Colon (tissue), 2 donors: ENCODE measurements at regions not wholly inside any gene's neighbourhood (a gene's known extent, or its start where the extent isn't known, plus 50 kb on each side); places are given as distances from the start of the nearest gene placed in this dataset.

Experiments
- FAIRE-seq: peaks from 2 replicates; lab custom pipeline; 2012; peaks lifted over from hg19 to GRCh38; lab: Jason Lieb, UNC
- donor health status: control.
- donor health status: control.

- no peak for FAIRE-seq
These were observed 128.6 kb upstream of the PWP1 start for GRCh38 chr12:107557026-107557425.

GRCh38 chr12:107557589-107558100 is 128.0 kb upstream of the PWP1 start:
- no peak for FAIRE-seq

GRCh38 chr12:107558141-107558815 is 127.3 kb upstream of the PWP1 start:
- no peak for FAIRE-seq

DNA sequence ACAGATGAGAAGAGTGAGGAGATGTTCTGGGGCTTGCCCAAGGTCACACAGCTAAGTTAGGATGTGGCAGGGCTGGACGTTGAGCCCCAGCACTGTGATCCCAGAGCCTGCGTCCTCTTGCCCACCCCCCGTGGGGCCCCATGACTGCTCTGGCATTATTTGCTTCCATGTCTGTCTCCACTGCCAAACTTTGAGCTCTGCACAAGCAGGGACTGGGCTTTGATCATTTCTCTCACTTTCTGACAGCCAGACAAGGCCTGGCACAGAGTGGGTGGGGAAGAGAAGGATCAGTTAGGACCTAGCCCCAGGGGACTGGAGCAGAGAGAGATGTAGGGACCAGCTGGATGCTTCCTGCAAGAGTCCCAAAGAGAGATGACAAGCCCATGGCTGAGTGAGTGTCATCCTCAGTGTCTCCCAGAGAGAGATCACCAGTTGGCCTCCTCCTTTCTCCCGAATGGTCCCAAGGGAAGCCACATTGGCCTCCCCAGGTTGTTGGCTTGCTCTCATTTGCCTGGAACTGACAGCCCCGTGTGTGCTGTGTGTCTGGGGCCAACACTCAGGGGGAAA is 126.7 kb upstream of the PWP1 start:
- FAIRE-seq: no peak

- no peak for FAIRE-seq
These were observed 125.3 kb upstream of the PWP1 start for GRCh38 chr12:107560165-107560898.

DNA sequence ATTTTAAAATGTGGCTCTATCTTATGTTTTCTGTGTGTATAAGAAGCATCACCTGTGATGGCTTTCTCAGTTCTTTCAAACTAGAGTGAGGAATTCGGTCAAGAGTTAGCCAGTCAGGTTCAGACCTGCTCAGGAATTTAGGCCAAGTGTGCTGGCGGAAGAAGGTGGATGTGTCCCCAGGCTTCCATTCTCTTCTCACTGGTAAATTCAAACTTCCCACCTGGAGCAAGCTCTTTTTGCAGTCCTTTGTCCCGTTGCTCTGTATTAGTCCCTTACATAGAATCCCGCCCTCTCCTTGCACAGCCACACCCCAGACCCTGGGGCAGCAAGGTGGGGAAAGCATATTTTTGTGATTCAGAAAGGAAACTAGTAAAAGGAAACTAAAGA is 124.7 kb upstream of the PWP1 start:
- no peak for FAIRE-seq

DNA sequence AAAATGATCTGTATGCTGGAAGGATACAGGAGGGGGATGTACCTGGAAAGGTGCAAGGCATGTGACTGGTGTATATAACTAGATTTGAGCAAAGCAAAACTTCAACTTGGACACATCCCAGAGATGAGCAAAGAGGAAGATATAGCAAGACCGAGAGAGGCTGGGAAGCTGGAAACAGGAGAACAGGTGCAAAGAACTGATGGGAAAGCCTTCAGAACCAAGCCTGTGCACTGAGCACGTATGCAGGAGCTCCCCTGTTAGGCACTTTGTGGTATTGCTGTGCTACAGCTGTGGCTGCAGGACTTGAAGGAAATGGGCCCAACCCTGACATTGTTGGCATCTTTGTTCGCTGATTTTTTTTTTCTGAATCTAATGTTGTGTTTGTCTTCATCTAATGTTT is 120.7 kb upstream of the PWP1 start:
- no peak for FAIRE-seq

DNA sequence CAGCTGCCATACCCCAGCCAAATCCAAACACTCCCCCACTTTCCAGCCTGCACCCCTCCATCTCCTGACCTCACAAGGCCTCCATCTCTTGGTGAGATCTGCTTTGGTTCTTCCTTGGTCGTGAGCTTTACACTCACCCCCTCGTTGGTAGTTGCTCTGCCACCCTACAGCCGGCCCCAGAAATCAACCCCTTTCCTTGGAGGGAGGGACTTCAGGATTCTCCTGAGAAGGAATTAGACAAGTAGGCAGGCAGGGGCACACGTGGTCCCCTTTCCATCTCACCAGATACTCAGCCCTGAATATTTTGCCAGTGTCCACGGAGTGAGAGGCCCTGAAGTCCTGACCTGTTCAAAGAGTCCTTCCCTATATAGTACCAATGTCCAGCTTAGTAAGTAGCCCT is 120.0 kb upstream of the PWP1 start:
- FAIRE-seq: no peak

- FAIRE-seq: no peak
These were observed 117.6 kb upstream of the PWP1 start for GRCh38 chr12:107567876-107568619.

DNA sequence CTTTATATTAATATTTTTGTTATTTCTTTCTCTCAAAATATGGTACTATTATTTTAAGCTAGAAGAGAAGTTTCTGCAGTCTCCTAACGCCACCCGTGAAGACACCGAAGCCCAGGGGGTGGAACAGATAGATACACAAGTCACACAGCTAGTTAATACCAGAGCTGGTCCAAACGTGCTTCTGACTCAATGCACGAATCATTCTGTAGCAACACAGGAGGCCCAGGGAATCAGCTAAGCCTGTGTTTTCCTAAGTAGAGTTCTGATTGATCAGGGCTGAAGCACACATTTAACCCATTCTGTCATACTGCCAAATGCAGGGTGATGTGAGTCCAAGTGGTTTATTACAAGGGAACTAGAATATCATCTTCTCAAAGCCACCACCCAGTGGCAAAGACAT is 116.9 kb upstream of the PWP1 start:
- FAIRE-seq: no peak

- no peak for FAIRE-seq
These were observed 114.9 kb upstream of the PWP1 start for GRCh38 chr12:107570721-107571120.

DNA sequence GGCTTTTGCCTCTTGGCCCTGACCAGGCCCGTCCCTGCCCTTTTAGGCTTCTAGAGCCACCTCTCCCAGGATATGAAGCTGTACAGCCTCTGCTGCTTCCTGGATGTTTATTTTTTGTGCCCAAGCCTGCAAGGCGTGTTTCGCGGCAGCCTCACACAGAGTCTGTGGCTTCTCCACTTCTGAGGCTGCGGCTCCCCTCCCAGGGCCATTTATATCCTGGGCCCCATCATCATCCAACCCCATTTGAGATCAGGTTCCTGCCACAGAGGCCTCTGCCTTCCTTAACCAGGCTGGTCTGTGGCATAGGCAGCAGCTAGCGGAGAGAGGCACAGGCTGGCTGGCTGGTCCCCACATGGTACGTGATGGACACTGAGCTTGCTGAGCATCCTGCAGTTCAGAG is 114.1 kb upstream of the PWP1 start:
- FAIRE-seq: no peak

DNA sequence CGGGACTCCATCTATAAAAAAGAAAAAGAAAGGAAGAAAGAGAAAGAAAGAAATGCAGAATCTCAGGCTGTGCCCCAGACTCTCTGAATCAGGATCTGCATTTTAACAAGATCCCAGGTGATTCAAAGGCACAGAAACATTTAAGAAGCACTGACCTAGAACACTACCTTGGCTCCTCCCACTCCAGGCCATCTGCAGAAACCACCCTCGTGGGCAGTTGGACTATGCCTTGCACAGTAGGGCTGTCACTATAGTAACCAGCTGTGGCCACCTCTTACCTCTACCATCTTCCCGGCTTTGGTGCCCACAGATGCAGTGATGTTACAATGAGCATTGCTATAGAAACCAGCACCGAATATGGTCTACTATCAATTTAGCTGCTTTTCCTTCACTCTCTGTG is 110.9 kb upstream of the PWP1 start:
- FAIRE-seq: no peak

- FAIRE-seq: no peak
These were observed 104.6 kb upstream of the PWP1 start for GRCh38 chr12:107580750-107581618.

DNA sequence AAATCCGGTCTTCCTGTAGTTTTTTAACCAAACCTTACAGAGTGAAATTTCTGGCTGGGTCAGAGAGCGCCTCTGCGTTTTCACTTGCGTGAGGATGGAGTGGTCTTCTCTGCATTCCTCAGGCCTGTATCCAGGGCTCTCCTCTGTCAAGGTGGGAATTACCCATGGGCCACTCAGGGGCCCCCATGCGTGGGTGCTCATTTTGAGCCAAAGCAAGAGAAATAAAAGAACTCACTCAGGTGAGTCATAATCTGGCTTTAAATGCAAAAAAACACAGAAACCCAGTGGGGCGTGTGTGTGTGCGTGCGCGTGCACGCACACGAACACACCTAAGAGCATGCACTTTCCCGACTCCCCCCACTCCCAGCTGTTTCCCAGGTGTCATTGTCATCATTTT is 104.0 kb upstream of the PWP1 start:
- no peak for FAIRE-seq

- FAIRE-seq: no peak
These were observed 102.0 kb upstream of the PWP1 start for GRCh38 chr12:107583551-107583950.

DNA sequence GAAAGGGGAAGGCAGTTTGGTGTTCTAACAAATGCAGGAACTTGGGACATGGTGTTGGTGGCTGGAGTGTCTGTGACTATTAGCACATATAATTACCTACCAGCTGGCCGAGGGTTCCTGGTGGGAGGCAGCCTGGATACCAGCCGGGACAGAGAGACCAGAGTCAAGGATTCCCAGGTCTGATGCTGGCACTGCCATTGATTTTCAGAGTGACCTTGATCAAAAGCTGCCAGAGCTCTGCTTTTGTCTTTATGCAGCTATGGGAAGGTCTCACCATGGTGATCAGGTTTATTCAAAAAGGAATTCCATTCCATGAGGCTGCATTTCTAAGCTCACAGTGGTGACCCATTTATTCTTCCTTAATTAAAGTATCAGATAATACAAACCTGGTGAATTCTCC is 101.0 kb upstream of the PWP1 start:
- FAIRE-seq: no peak

- FAIRE-seq: no peak
These were observed 99.2 kb upstream of the PWP1 start for GRCh38 chr12:107586256-107586970.

DNA sequence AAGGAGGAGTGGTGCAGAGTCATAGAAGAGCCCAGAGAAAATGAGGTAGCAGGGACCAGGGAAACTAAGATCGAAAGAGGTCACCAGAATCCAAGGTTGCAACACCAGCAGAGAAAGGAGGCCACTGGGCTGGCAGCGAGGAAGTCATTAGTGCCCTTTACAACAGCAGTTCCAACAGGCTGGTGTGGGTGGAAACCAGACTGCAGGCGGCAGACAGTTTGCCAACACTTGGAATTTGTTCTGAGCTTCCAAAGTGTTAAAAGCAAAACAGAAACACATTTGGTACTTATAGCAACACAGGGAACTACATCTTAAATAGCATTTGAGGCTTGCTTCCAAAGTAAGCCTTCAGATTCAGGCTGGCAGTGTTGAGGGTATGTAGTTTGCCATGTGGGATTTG is 95.2 kb upstream of the PWP1 start:
- no peak for FAIRE-seq

GRCh38 chr12:107590814-107591375 is 94.7 kb upstream of the PWP1 start:
- no peak for FAIRE-seq
